GM10266 (cell line): ENCODE measurements at regions not wholly inside any gene's neighbourhood (a gene's known extent, or its start where the extent isn't known, plus 50 kb on each side); places are given as distances from the start of the nearest gene placed in this dataset.

Experiments used
- DNase-seq: peaks from one replicate; pipeline ENCODE4 v3.0.0; 2012; ENCODE audit errors: extremely low spot score
- TF ChIP-seq, protein P1 (sequence below): IDR thresholded peaks from 2 replicates; pipeline ENCODE4 v1.5.1; 2012; ENCODE audit warnings: mild to moderate bottlenecking, low read depth; ENCODE audit not compliant: control insufficient read depth, insufficient read depth; ENCODE audit errors: missing control alignments

GRCh38 chr2:234678711-234679110, 181.8 kb upstream of the ARL4C start:
- TF ChIP-seq, protein P1, sequence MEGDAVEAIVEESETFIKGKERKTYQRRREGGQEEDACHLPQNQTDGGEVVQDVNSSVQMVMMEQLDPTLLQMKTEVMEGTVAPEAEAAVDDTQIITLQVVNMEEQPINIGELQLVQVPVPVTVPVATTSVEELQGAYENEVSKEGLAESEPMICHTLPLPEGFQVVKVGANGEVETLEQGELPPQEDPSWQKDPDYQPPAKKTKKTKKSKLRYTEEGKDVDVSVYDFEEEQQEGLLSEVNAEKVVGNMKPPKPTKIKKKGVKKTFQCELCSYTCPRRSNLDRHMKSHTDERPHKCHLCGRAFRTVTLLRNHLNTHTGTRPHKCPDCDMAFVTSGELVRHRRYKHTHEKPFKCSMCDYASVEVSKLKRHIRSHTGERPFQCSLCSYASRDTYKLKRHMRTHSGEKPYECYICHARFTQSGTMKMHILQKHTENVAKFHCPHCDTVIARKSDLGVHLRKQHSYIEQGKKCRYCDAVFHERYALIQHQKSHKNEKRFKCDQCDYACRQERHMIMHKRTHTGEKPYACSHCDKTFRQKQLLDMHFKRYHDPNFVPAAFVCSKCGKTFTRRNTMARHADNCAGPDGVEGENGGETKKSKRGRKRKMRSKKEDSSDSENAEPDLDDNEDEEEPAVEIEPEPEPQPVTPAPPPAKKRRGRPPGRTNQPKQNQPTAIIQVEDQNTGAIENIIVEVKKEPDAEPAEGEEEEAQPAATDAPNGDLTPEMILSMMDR: no peak
- no peak for DNase-seq

GRCh38 chr2:234677758-234678538, 181.1 kb upstream of the ARL4C start:
- no peak for DNase-seq
- TF ChIP-seq, protein P1: no peak

DNA sequence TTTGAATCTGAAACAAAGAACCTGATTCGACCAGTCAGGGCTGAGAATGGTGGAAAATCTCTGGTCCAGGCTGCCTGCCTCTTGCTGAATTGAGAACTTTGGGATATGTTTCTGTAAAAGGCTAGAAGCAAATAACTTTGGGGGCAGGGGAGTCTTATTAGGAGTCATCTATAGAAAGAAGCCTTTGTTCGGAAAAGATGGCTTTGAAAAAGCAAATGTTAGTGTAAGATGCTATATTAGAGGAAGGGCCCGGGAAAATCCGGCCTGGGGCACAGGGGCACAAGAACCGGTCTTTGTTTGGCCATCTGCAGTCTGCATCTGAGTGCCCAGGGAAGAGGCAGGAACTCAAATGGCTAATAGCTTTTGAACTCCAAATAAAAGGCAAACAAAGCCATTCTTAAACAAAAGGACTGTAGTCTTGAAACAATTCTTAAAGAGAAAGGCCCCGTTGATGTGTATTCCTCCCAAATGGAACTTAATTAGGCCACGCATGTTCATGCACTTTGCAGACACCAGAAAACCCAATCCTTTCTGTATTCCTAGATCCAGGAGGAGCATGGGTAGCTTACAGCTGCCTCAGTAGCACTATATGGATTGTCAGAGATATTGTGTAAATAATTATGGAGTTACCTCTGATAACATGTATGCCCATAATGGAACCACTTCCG, 180.0 kb upstream of the ARL4C start:
- no peak for DNase-seq
- TF ChIP-seq, protein P1: no peak

GRCh38 chr2:234676109-234676782, 179.4 kb upstream of the ARL4C start:
- no peak for DNase-seq
- TF ChIP-seq, protein P1: no peak

DNA sequence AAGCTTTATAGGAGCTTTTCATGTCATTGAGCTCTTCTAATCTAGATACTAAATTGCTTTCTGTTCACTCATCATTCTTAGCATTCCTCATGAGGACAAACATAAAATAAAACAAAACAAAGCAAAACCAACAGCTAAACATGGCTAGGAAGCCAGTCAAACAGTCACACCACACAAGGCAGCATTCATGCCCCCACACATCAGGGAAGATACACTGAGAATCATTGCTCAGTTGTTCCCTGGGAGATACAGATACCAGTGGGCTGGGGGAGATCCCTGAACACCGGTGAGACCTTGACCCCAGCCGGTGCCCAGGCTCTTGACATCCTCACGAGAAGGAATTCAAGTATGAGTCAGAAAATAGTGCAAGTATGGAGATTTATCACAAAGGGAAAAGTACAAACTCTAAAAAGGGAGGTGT, 177.9 kb upstream of the ARL4C start:
- no peak for DNase-seq

GRCh38 chr2:234673961-234674759, 177.3 kb upstream of the ARL4C start:
- DNase-seq: no peak
- TF ChIP-seq, protein P1: no peak

More for the DNA sequence above, 177.9 kb upstream of the ARL4C start:
- TF ChIP-seq, protein P1: no peak
